Fibroblast of lung (primary cell): ENCODE measurements at regions not wholly inside any gene's neighbourhood (a gene's known extent, or its start where the extent isn't known, plus 50 kb on each side); places are given as distances from the start of the nearest gene placed in this dataset.

Source experiments
- EZH2 ChIP-seq: IDR thresholded peaks from 2 replicates; pipeline ENCODE4 v1.5.1; 2012; ENCODE audit warnings: low read length, control low read depth, mild to moderate bottlenecking; ENCODE audit errors: missing control alignments
- TF ChIP-seq, protein P1 (sequence below), 2 donors: IDR thresholded peaks in 1 of 2; conservative IDR thresholded peaks in 1 of 2; 1 replicate in 1 of 2; 2 replicates in 1 of 2; pipeline ENCODE4 v1.5.1; 2011 to 2012; ENCODE audit warnings: low read length in 2 of 2, control low read depth in 1 of 2, inconsistent platforms in 1 of 2, low read depth in 1 of 2, mild to moderate bottlenecking in 1 of 2

GRCh38 chr2:163044114-163044513 is 205.5 kb upstream of the KCNH7 start:
- TF ChIP-seq, protein P1, sequence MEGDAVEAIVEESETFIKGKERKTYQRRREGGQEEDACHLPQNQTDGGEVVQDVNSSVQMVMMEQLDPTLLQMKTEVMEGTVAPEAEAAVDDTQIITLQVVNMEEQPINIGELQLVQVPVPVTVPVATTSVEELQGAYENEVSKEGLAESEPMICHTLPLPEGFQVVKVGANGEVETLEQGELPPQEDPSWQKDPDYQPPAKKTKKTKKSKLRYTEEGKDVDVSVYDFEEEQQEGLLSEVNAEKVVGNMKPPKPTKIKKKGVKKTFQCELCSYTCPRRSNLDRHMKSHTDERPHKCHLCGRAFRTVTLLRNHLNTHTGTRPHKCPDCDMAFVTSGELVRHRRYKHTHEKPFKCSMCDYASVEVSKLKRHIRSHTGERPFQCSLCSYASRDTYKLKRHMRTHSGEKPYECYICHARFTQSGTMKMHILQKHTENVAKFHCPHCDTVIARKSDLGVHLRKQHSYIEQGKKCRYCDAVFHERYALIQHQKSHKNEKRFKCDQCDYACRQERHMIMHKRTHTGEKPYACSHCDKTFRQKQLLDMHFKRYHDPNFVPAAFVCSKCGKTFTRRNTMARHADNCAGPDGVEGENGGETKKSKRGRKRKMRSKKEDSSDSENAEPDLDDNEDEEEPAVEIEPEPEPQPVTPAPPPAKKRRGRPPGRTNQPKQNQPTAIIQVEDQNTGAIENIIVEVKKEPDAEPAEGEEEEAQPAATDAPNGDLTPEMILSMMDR (conservative IDR thresholded peaks at IDR 0.05 in 1 of 2, IDR thresholded peaks at IDR 0.05 in 1 of 2; ENCODE audit: low read depth in 1 of 2, low read length in 2 of 2), result no peak
- no peak for TF ChIP-seq EZH2
